H9 (cell line): ENCODE measurements at regions not wholly inside any gene's neighbourhood (a gene's known extent, or its start where the extent isn't known, plus 50 kb on each side); places are given as distances from the start of the nearest gene placed in this dataset.
A peak's percentile ranks its signal among the peaks of the same experiment; 100 is the strongest.

Experiments used
- DNase-seq: peaks from one replicate; pipeline ENCODE4 v3.0.0-alpha.2; 2017
- H2AFZ ChIP-seq: one replicate; pipeline ENCODE4 v1.6.1; 2013; ENCODE audit warnings: mild to moderate bottlenecking, low read length, control low read depth, moderate library complexity
- H2AK5ac ChIP-seq: 2 replicates; pipeline ENCODE4 v1.6.1; 2013; ENCODE audit warnings: low read length, control low read depth, mixed read lengths; ENCODE audit not compliant: insufficient read length
- H2BK120ac ChIP-seq: one replicate; pipeline ENCODE4 v1.6.1; 2013; ENCODE audit warnings: low read depth, mild to moderate bottlenecking, low read length, control low read depth, inconsistent platforms; ENCODE audit not compliant: poor library complexity, severe bottlenecking
- H2BK12ac ChIP-seq: 2 replicates; pipeline ENCODE4 v1.6.1; 2013; ENCODE audit warnings: low read length, control low read depth, mixed read lengths, low read depth; ENCODE audit not compliant: insufficient read length
- H2BK15ac ChIP-seq: 2 replicates; pipeline ENCODE4 v1.6.1; 2013; ENCODE audit warnings: low read depth, low read length, control low read depth
- H2BK20ac ChIP-seq: one replicate; pipeline ENCODE4 v1.6.1; 2013; ENCODE audit warnings: low read depth, mild to moderate bottlenecking, low read length, control low read depth, inconsistent platforms; ENCODE audit not compliant: poor library complexity, severe bottlenecking
- H2BK5ac ChIP-seq: 2 replicates; pipeline ENCODE4 v1.6.1; 2013; ENCODE audit warnings: low read length, control low read depth, mixed read lengths; ENCODE audit not compliant: insufficient read length
- H3K14ac ChIP-seq: 2 replicates; pipeline ENCODE4 v1.6.1; 2013; ENCODE audit warnings: low read length, control low read depth; ENCODE audit not compliant: insufficient read depth
- H3K18ac ChIP-seq: 2 replicates; pipeline ENCODE4 v1.6.1; 2013; ENCODE audit warnings: low read depth, mild to moderate bottlenecking, mixed read lengths, low read length, control low read depth; ENCODE audit not compliant: insufficient read length
- H3K23ac ChIP-seq: 2 replicates; pipeline ENCODE4 v1.6.1; 2013; ENCODE audit warnings: low read length, control low read depth, mixed read lengths, low read depth; ENCODE audit not compliant: insufficient read length
- H3K23me2 ChIP-seq: 2 replicates; pipeline ENCODE4 v1.6.1; 2013; ENCODE audit warnings: low read depth, mild to moderate bottlenecking, mixed read lengths, low read length, control low read depth; ENCODE audit not compliant: insufficient read length, poor library complexity, severe bottlenecking
- H3K27ac ChIP-seq: 2 replicates; pipeline ENCODE4 v1.5.1; 2013; ENCODE audit warnings: low read length, control low read depth, mixed read lengths, low read depth; ENCODE audit not compliant: insufficient read length
- H3K27me3 ChIP-seq: 2 replicates; pipeline ENCODE4 v1.6.1; 2013; ENCODE audit warnings: low read length, control low read depth, inconsistent platforms; ENCODE audit not compliant: insufficient read depth
- H3K4ac ChIP-seq: 2 replicates; pipeline ENCODE4 v1.6.1; 2013; ENCODE audit warnings: low read depth, mild to moderate bottlenecking, control low read depth, inconsistent platforms, low read length, moderate library complexity
- H3K4me1 ChIP-seq: 2 replicates; pipeline ENCODE4 v1.6.1; 2013; ENCODE audit warnings: low read length, control low read depth, inconsistent platforms; ENCODE audit not compliant: insufficient read depth
- H3K4me2 ChIP-seq: 2 replicates; pipeline ENCODE4 v1.6.1; 2013; ENCODE audit warnings: low read length, control low read depth, mixed read lengths; ENCODE audit not compliant: insufficient read length, insufficient read depth
- H3K56ac ChIP-seq: 2 replicates; pipeline ENCODE4 v1.6.1; 2013; ENCODE audit warnings: low read depth, mild to moderate bottlenecking, mixed read lengths, low read length, control low read depth; ENCODE audit not compliant: insufficient read length
- H3K79me1 ChIP-seq: 2 replicates; pipeline ENCODE4 v1.6.1; 2013; ENCODE audit warnings: low read depth, mild to moderate bottlenecking, moderate library complexity, low read length, control low read depth, inconsistent platforms; ENCODE audit not compliant: insufficient read depth, poor library complexity, severe bottlenecking
- H3K79me2 ChIP-seq: 2 replicates; pipeline ENCODE4 v1.6.1; 2013; ENCODE audit warnings: low read length, control low read depth, inconsistent platforms; ENCODE audit not compliant: insufficient read depth
- H3K9ac ChIP-seq: 2 replicates; pipeline ENCODE4 v1.6.1; 2013; ENCODE audit warnings: low read length, control low read depth, mixed read lengths; ENCODE audit not compliant: insufficient read length; ENCODE audit errors: extremely low read depth
- H3K9me3 ChIP-seq: one replicate; pipeline ENCODE4 v1.6.1; 2013; ENCODE audit warnings: low read depth, low read length, inconsistent platforms; ENCODE audit not compliant: control insufficient read depth
- H3T11ph ChIP-seq: one replicate; pipeline ENCODE4 v1.6.1; 2013; ENCODE audit warnings: mild to moderate bottlenecking, low read length, control low read depth, inconsistent platforms
- H4K20me1 ChIP-seq: one replicate; pipeline ENCODE4 v1.6.1; 2013; ENCODE audit not compliant: control insufficient read depth, insufficient read length, insufficient read depth
- H4K5ac ChIP-seq: 2 replicates; pipeline ENCODE4 v1.6.1; 2013; ENCODE audit warnings: low read depth, mild to moderate bottlenecking, mixed read lengths, low read length, control low read depth; ENCODE audit not compliant: insufficient read length
- H4K8ac ChIP-seq: replicated peaks from 2 replicates; pipeline ENCODE4 v1.6.1; 2013; ENCODE audit warnings: low read length, control low read depth, mixed read lengths, low read depth; ENCODE audit not compliant: insufficient read length
- H4K91ac ChIP-seq: 2 replicates; pipeline ENCODE4 v1.6.1; 2013; ENCODE audit warnings: low read depth, mild to moderate bottlenecking, moderate library complexity, mixed read lengths, low read length, control low read depth; ENCODE audit not compliant: insufficient read length
- H3K27ac Mint-ChIP-seq, 3 experiments: 2 replicates in 2 of 3; 3 replicates in 1 of 3; pipeline ENCODE4 v1.8.0; 2020 to 2021; ENCODE audit warnings: mixed read lengths in 3 of 3, mild to moderate bottlenecking in 1 of 3, moderate library complexity in 1 of 3
- H3K27me3 Mint-ChIP-seq: 2 replicates; pipeline ENCODE4 v1.8.0; 2021; ENCODE audit warnings: low read depth, mild to moderate bottlenecking, moderate library complexity, mixed read lengths
- H3K36me3 Mint-ChIP-seq, 3 experiments: 2 replicates in 2 of 3; 3 replicates in 1 of 3; pipeline ENCODE4 v1.8.0; 2020 to 2021; ENCODE audit warnings: low read depth in 3 of 3, mixed read lengths in 3 of 3; ENCODE audit not compliant: insufficient read depth in 1 of 3
- H3K4me1 Mint-ChIP-seq, 2 experiments: 2 replicates each; pipeline ENCODE4 v1.8.0; 2020; ENCODE audit warnings: mixed read lengths in 2 of 2
- H3K4me3 Mint-ChIP-seq, 2 experiments: 2 replicates in 1 of 2; 3 replicates in 1 of 2; pipeline ENCODE4 v1.8.0; 2020 to 2021; ENCODE audit warnings: mild to moderate bottlenecking in 2 of 2, mixed read lengths in 2 of 2, moderate library complexity in 1 of 2
- H3K9me3 Mint-ChIP-seq, 2 experiments: 2 replicates in 1 of 2; 3 replicates in 1 of 2; pipeline ENCODE4 v1.8.0; 2020; ENCODE audit warnings: mild to moderate bottlenecking in 2 of 2, mixed read lengths in 2 of 2, moderate library complexity in 1 of 2
- CTCF ChIP-seq: fragments of 200-600 bp; sonication (generic); conservative IDR thresholded peaks from 3 replicates; pipeline ENCODE4 v1.8.0; 2021; ENCODE audit warnings: antibody characterized with exemption, mild to moderate bottlenecking
- WGBS: extraction: QIAGEN DNeasy Blood & Tissue Kit; methylation state at CpG from one replicate; pipeline ENCODE4 v1.1.7; 2013; ENCODE audit warnings: missing lambda C conversion rate, low lambda C conversion rate, mixed read lengths; ENCODE audit not compliant: insufficient read length; ENCODE audit errors: extremely low coverage; 5-methylcytosine and 5-hydroxymethylcytosine counted together

DNA sequence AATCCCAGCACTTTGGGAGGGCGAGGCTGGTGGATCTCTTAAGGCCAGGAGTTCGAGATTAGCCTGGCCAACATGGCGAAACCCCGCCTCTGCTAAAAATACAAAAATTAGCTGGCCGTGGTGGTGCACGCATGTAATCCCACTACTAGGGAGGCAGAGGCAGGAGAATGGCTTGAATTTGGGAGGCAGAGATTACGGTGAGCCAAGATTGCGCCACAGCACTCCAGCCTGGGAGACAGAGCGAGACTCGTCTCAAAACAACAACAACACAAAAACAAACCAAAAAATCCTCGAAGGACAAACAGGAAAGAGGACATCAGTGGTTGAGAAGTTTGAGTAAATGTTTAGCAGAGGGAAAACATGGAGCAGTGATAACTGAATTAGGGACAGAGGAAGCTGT lies 52.3 kb upstream of the FAM3C start:
- Histone ChIP-seq H3K23me2 (no peaks in the 10 kb centered on the region), H2BK15ac (no peak overlapping the region), H2BK120ac (no peak overlapping the region), H3K18ac (no peak overlapping the region), H4K8ac (no peak overlapping the region), H3K27ac (no peak overlapping the region), H4K20me1 (no peaks in the 10 kb centered on the region), H2BK20ac (no peak overlapping the region), H3T11ph (no peak overlapping the region), H2BK5ac (no peak overlapping the region), H3K4me2 (no peak overlapping the region), H3K79me1 (no peaks in the 10 kb centered on the region), H3K4ac (no peak overlapping the region), H3K23ac (no peak overlapping the region), H3K9me3 (no peaks in the 10 kb centered on the region), H2AK5ac (no peak overlapping the region), H3K27me3 (no peaks in the 10 kb centered on the region), H3K9ac (no peak overlapping the region), H2AFZ (no peak overlapping the region), H3K4me1 (no peaks in the 10 kb centered on the region), H3K14ac (no peak overlapping the region), H3K79me2 (no peaks in the 10 kb centered on the region), H4K5ac (no peak overlapping the region), H3K56ac (no peak overlapping the region), H4K91ac (no peak overlapping the region), H2BK12ac (no peak overlapping the region)
- H3K9me3 Mint-ChIP-seq: no peaks in the 10 kb centered on the region
- TF ChIP-seq CTCF: no peak
- H3K36me3 Mint-ChIP-seq: no peaks in the 10 kb centered on the region
- WGBS: no CpG with 5 or more reads among the region's 11 CpGs
- H3K27me3 Mint-ChIP-seq: no peaks in the 10 kb centered on the region; the same call in 1 of the 2 replicates
- H3K4me1 Mint-ChIP-seq: peaks cover 3 to 6% of the 10 kb centered on the region in 2 experiments; a peak in 1 of 4 replicates
- no peak overlapping the region for H3K4me3 Mint-ChIP-seq
- DNase-seq: no peak
- peak overlapping the region in 1 of 3 experiments; percentile 10; a peak in 1 of 7 replicates for H3K27ac Mint-ChIP-seq
